Esophagus mucosa (tissue), 1 donor: ENCODE measurements at regions not wholly inside any gene's neighbourhood (a gene's known extent, or its start where the extent isn't known, plus 50 kb on each side); places are given as distances from the start of the nearest gene placed in this dataset.

Experiments used
- ATAC-seq: fragments of 200-7000 bp; cut with Tn5 transposase; one replicate; pipeline ENCODE4 v1.9.1; 2020
- donor health status: DM: yes; HTN: yes; CAD: no.

- ATAC-seq: no peak
Measured at GRCh38 chr11:80826808-80827207, 1386.0 kb upstream of the TENM4 start.

DNA sequence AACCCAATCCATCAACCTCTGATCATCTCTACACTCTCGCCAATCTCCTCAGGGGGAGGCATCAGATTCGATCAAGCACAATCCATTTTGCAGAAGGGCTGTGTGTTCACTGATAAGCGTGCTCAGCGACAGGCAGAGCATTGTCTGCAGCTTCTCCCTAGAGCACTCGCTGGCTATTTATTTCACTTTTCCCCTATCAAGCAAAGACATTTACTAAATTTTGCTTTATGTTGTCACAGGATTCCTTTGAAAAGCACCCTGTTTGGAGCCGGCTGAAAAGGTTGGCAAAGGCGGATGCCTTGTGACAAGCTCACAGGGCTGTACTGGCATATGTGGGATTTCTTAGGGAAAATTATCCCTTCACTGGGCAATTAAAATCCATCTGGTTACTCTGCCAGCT lies 1381.5 kb upstream of the TENM4 start:
- ATAC-seq: no peak

GRCh38 chr11:80819271-80819670 lies 1378.4 kb upstream of the TENM4 start:
- ATAC-seq: no peak

DNA sequence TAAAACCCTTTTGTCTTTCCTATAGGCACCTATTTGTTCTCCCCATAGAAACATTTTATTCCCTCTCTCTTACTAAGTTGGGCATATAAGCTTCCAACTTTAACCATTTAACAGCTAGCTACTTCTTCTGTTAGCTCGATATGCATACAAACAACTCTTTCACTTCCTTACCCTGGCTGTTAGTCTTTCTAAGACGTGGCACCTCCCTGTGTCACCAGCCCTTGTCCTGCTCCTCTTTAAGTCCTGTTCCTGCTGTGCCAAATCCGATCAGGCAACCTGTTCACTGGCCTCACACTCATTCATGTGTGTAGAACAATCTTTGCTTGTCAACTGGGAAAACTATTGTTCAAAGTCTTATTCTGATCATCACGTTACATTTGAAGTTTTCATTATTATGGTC lies 1376.1 kb upstream of the TENM4 start:
- ATAC-seq: no peak

DNA sequence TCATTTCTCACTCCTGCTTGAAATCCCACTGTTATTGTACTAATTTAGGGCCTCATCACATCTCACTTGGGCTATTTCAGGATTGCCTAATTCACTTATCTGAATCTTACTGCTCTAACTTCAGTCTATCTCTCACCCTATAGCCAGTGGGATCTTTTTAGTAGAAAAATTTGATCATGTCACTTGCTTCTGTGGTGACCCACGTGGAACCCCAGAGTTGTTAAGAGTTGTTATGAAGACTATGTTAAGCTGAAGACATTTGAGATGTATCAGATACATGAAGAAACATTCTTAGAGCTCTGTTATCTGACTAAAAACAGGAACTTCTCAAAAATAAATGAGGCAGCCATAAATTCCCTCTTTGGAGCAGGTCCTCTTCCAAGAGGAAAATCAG lies 1375.6 kb upstream of the TENM4 start:
- ATAC-seq: no peak

- ATAC-seq: no peak
Measured at GRCh38 chr11:80815752-80816453, 1375.1 kb upstream of the TENM4 start.

DNA sequence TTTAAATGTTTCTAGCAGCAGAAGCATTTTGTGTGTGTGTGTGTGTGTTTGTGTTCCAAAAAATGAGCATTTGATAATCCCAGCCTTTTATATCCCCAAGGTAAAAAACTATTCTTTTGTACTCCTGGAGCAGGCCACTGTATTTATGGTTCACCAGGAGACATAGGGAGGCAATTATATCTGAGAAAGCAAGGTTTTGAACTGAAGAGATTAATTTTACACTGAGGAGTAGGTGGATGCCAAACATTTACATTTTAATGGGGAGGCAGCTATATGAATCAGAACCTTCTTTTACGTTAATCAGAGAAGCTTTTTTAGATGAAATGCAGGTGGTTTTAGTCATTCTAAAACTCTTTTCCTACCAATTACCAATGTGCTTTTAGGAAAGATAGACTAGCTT lies 1374.0 kb upstream of the TENM4 start:
- no peak for ATAC-seq

DNA sequence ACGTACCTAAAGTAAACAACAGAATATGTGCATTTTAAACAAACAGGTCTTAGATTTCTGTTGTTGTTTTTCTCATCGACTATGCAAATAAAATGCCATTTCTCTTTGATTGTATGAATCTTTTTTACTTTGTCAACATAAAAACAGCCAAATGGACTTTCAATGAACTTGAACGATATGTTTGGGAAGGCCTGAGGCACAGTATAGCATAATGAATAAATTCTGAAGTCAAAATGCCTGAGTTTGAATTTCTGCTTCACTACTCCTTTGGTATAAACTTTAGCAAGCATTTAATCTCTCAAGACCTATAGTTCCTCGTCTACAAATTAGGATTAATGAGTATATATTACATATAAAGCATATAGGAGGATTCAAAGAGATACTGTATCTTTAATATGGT lies 1369.9 kb upstream of the TENM4 start:
- no peak for ATAC-seq

DNA sequence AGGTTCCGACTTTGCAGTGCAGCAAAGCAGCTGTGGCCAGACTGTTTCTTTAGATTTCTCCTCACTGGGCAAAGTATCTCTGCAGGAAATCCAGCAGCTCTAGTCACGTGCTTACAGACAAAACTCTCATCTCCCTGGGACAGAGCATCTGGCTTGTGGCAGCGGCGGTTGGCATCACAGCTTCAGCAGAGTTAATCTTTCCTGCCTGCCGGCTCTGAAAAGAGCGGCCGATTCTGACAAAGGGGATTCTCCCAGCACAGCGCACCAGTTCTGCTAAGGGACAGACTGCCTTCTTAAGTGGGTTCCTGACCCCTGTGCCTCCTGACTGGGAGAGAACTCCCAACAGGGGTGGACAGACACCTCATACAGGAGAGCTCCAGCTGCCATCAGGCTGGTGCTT lies 1357.3 kb upstream of the TENM4 start:
- ATAC-seq: no peak

- ATAC-seq: no peak
Measured at GRCh38 chr11:80783561-80783960, 1342.7 kb upstream of the TENM4 start.

DNA sequence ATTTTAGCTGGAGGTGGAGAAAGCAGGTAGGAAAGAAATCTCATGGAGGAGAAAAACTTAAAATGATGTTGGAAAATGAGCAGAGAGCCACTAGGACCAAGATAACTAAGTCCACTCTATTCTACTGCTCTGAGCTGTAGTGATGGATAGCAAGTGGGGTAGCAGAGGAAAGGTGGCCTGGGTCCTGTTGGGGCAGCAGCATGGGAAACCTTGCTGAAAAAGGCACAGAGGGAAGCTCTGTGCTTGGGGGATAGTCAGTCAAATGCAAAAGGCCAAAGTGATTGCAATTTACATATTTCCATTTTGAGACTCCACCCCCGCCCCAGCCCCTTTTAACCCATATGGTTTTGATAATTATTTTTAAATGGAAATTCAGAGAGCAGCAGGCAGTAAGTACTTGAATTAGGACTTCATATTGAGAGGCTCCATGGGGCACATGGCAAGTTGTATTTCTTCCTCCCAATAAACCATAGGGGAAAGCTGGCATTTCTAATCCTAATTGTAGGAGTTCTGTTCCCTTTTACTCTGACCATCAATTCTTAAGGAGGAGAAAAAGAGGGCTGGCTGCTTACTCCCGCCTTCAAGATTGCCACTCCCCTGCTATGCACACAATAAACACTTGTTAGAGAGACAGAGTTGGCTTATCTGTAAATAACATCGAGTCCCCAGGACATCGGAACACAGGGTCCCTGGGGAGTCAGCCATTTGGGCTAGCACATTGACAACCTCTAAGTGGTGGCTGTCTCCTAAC lies 1341.5 kb upstream of the TENM4 start:
- ATAC-seq: no peak

DNA sequence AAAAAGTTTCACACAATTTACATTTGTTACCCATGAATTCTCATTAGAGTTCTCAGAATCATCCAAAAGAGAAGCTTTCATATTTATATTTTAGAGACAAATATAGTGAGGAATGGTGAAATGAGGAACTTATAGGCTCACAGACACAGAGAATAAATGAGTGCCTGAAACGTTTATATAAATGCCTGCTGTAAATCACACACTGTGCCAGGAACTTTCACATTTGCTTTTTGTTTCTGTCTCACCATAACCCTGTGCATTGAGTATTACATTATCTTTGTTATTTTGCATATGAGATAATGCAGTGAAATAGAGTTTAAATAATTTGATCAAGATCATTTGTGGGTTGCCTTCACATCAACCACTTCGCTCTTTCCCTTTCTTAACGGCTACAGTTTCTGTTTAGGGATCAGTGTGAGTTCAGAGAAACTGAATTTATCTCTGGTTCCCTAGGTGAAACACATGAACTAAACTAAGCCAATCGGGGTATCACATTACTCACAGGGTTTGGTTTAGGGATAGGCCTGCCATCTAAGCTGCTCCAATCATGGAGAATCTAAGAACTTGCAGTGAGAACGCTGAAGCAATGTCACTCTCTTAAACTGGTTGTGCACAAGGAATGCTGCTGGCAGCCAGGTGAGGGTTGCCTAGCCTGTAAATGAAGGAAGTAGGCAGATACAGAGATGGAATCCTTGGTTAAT lies 1339.2 kb upstream of the TENM4 start:
- peak; percentile 79 for ATAC-seq

DNA sequence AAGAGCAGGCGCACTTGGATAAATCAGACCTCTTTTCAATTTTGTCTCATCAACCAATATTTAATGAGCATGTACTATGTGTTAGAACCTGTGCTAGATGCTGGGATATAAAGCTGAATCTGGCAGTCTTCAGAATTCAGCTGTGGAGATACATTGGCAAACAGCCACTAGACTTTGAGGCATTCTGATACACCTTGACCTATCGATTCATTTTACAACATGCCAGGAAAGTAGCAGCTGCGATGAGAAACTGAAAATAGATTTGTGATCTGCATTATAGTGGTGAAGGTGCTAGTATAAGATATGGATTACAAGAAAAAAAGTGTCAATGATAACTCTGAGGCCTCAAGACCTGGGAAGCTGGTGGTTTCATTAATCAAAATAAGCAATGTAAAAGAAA lies 1338.1 kb upstream of the TENM4 start:
- ATAC-seq: no peak

DNA sequence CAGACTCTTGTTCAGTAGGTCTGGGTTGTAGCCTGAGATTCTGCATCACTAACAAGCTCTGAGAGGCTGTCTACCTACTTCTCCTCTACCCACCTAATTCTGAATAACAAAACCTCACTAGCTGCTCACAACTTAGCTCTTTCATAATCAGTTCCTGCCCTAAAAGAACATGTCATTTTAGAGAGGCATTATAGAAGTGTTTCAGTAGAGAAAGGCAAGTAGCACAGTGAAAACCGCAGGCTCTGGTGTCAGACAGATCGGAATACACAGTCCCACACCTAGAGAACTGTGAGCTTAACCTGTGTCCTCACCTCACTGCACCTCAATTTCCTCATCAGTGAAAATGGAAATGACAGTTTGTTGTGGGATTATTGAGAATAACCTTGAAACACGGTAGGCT lies 1337.6 kb upstream of the TENM4 start:
- no peak for ATAC-seq

DNA sequence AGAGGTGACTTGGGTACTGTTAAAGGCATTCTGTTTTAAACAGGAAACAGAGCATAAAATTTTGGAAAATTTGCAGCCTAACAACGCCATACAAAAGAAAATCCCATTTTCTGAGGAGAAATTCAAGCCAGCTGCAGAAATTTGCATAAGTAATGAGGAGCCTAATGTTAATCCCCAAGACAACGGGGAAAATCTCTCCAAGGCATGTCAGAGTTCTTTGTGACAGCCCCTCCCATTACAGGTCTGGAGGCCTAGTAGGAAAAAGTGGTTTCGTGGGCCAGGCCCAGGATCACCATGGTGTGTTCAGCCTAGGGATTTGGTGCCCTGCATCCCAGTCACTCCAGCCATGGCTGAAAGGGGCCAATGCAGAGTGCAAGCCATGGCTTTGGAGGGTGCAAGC lies 1333.1 kb upstream of the TENM4 start:
- ATAC-seq: no peak

- no peak for ATAC-seq
Measured at GRCh38 chr11:80771017-80771416, 1330.2 kb upstream of the TENM4 start.

GRCh38 chr11:80758787-80759186 lies 1318.0 kb upstream of the TENM4 start:
- no peak for ATAC-seq

DNA sequence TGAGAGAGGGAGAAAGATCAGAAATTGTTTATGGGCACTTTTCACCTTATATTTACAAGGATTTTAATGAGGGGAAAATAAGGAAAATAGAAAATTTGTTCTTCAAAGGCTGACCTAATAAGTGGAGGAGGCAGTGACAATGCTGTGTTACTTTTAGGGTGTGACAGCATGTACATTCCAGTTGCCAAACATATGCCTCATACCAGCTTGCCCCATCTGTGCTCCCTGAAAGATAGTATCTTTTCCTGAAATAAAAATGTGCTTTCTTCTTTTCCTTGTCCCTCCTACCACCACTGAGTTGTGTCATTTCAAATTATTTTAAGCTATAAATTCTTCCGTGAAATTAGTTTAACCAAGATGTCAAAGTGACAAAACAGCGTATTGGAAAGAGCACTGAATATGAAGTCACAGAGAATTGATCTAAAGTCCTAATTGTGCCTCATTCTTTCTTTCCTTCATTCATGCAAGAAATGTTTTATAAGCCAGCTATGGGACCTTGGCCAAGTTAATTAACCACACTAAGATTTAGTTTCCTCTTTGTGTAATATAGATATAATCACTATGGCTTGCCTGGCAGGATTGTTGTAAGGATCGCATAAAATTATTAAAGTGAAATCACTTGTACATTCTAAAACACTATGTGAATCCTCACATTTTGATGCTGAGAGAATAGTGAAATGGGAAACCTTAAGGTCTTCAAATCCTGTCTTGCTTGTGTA lies 1307.5 kb upstream of the TENM4 start:
- no peak for ATAC-seq

DNA sequence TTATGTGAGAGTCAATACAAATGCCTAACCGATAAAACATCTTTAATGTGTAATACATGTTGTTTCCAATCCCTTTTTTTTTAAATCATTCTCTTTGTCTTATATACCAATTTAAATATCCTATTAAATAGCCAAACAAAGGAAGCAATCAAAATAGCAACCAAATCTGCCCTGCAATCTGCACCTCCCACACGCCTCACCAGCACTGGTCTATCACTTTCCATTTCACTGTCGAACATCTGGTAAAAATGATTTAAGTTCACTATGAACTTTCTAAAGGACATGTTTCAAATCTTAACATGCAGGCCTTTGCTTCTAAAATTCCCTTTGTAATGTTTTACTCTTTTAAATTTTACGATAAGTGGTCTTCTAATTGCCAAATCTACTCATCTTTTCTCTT lies 1305.5 kb upstream of the TENM4 start:
- ATAC-seq: no peak

DNA sequence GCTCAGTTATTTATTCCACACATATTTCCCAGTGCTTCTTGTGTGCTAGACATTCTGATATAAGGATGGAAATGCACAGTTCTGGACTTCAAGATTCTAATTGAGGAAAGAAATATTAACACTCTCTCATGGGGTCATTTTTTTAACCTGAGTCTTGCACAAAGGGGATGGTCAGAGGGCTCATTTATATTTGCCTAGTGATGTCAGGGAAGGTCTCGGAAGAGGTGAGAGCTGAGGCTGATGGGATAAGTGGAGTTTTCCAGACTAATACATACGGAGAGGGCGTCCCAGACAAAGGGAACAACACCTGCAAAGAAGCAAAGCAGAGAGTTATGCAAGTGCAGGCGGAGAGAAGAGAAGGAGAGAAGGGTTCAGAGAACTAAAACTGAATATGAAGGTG lies 1304.6 kb upstream of the TENM4 start:
- no peak for ATAC-seq

DNA sequence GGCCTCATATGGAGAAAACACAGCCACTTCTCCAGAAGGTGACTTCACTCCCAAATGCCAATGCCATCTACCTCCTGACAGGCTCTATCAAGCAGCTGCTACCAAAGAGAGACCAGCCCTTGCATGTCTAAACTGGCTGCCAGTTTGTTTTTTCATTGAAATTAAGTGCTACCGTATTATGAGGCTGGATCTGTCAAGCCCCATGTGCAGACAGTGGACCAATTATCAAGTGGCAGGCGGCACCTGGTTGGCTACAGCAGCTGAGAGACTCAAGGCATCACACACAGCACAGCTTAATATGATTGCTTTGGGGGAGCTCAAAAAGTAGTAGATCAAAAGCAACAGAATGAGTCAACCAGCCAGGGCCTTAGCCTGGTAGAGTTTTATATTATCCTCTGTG lies 1293.0 kb upstream of the TENM4 start:
- ATAC-seq: peak; percentile 45

DNA sequence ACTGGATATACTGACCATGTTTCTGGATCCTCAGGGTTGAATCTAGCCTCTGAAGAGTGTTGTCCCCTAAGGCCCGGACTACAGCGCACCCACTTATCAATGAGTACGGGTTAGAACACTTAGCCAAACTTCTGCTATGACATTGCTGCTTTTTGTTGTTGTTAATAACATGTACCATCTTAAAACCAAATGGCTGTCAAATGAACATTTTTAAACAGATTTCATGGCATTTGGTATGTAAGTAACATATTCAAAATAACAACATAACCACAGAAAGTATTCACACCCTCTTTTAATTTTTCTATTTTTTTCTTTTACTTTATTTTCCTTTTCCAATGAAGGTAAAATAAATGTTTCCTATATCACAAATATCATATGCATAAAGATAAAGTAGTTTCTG lies 1292.5 kb upstream of the TENM4 start:
- ATAC-seq: no peak

- no peak for ATAC-seq
Measured at GRCh38 chr11:80727315-80727714, 1286.5 kb upstream of the TENM4 start.
